Left ventricle myocardium inferior (tissue), 1 donor: ENCODE measurements at regions not wholly inside any gene's neighbourhood (a gene's known extent, or its start where the extent isn't known, plus 50 kb on each side); places are given as distances from the start of the nearest gene placed in this dataset.

Experiments
- DNase-seq: peaks from one replicate; pipeline ENCODE4 v3.0.0-alpha.2; 2020
- H3K27ac ChIP-seq: fragments of 200-600 bp; replicated peaks from 2 replicates; pipeline ENCODE4 v1.8.0; 2021
- H3K27me3 ChIP-seq: fragments of 200-600 bp; 2 replicates; pipeline ENCODE4 v1.8.0; 2021; ENCODE audit warnings: low read depth
- H3K36me3 ChIP-seq: fragments of 200-600 bp; 2 replicates; pipeline ENCODE4 v1.8.0; 2021
- H3K4me1 ChIP-seq: fragments of 200-600 bp; 2 replicates; pipeline ENCODE4 v1.8.0; 2021
- H3K4me3 ChIP-seq: fragments of 200-600 bp; 2 replicates; pipeline ENCODE4 v1.8.0; 2021; ENCODE audit warnings: mild to moderate bottlenecking, moderate library complexity
- H3K9me3 ChIP-seq: fragments of 200-600 bp; replicated peaks from 2 replicates; pipeline ENCODE4 v1.8.0; 2021
- intact Hi-C: fragments of 100-400 bp; cut with micrococcal nuclease; formaldehyde crosslinking; loops from one replicate; pipeline ENCODE4 v1.11.0; 2022
- TF ChIP-seq, protein P1 (sequence below): fragments of 200-600 bp; IDR thresholded peaks from 2 replicates; pipeline ENCODE4 v1.8.0; 2021; ENCODE audit warnings: antibody characterized with exemption, mild to moderate bottlenecking, borderline replicate concordance
- donor health status: DM: no; HTN: yes; CAD: no; lungs with severe emphysema.

DNA sequence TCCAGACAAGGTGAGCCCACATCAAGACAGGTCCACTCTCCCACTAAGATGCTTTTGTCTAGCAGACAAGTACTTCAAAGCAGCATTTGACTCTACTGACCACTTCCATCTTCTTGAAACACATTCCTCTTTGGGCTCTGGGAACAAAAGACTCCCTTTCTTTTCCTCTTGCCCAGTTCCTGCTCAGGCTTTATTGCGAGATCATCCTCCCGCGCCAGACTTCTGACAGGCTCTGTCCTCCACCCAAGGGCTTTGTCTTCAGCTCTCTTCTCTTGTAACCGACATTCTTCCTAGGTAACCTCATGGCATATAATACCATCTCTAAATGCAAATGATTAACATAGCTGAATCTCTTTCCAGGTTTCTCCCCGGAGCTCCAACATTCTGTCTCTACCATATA lies 85.8 kb downstream of the NUDT12 start:
- H3K9me3 ChIP-seq = no peaks in the 10 kb centered on the region
- H3K4me1 ChIP-seq = no peaks in the 10 kb centered on the region
- H3K4me3 ChIP-seq = no peak overlapping the region
- no peaks in the 10 kb centered on the region for H3K36me3 ChIP-seq
- no peak for DNase-seq
- TF ChIP-seq, protein P1, sequence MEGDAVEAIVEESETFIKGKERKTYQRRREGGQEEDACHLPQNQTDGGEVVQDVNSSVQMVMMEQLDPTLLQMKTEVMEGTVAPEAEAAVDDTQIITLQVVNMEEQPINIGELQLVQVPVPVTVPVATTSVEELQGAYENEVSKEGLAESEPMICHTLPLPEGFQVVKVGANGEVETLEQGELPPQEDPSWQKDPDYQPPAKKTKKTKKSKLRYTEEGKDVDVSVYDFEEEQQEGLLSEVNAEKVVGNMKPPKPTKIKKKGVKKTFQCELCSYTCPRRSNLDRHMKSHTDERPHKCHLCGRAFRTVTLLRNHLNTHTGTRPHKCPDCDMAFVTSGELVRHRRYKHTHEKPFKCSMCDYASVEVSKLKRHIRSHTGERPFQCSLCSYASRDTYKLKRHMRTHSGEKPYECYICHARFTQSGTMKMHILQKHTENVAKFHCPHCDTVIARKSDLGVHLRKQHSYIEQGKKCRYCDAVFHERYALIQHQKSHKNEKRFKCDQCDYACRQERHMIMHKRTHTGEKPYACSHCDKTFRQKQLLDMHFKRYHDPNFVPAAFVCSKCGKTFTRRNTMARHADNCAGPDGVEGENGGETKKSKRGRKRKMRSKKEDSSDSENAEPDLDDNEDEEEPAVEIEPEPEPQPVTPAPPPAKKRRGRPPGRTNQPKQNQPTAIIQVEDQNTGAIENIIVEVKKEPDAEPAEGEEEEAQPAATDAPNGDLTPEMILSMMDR = no peak
- no peak overlapping the region for H3K27ac ChIP-seq
- H3K27me3 ChIP-seq = no peaks in the 10 kb centered on the region
- intact Hi-C loops = loop anchor here (2.0 kb wide), 1 partner anchor 244 kb away; no protein-coding TSS in a partner anchor

DNA sequence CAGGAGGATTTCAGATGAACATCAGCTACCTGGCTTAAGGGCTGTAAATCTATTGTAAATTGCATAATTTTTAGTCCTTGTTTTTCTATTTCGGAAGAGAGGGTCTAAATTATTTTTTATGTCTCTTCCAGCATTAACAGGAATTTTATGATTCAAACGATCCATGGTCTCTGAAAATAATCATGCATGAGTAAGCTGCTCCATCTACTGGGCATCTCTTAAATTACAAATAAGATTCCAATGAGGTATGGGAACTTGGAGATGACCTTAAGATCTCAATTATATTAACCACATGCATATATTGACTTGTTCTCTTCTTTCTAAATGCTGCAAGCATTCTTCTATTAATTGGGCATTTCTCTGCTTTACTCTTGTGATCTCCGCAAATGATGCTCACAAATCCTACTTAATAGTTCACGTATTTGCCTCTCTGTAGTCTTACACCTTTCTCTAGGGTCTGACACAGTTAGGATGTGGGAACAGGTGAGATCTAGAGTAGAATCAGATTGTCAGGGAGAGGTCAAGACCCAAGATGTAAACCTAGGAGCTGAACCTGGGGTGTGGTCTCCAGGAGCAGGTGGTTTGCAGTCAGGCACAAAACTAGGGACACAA lies 86.9 kb downstream of the NUDT12 start:
- H3K4me3 ChIP-seq = no peak overlapping the region
- H3K4me1 ChIP-seq = no peaks in the 10 kb centered on the region
- TF ChIP-seq, protein P1 = peak; percentile 77
- DNase-seq = no peak
- no peaks in the 10 kb centered on the region for H3K9me3 ChIP-seq
- H3K27me3 ChIP-seq = no peaks in the 10 kb centered on the region
- H3K36me3 ChIP-seq = no peaks in the 10 kb centered on the region
- H3K27ac ChIP-seq = no peak overlapping the region
- intact Hi-C loops = loop anchor here (2.0 kb wide), 1 partner anchor 243 kb away; no protein-coding TSS in a partner anchor

DNA sequence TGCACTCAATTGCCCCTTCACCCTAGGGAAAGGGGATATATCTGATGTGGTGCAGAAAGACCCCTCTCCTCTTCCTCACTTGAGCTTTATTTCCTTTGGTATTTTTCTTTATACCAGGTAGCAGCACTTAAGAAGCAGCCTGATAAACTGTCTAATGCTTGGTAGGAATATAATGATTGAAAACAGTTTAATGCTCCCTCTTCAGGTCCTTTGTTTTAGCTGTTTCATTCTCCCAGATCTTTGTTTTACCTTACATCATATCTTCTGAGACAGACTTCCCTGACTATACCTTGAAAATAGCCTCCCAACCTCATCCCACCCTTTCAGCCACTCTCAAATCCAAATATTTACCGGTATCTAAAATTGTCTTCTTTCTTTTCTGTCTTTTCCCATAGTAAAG lies 87.9 kb downstream of the NUDT12 start:
- no peaks in the 10 kb centered on the region for H3K9me3 ChIP-seq
- no peaks in the 10 kb centered on the region for H3K4me1 ChIP-seq
- DNase-seq = no peak
- H3K36me3 ChIP-seq = no peaks in the 10 kb centered on the region
- no peak overlapping the region for H3K4me3 ChIP-seq
- H3K27ac ChIP-seq = no peak overlapping the region
- TF ChIP-seq, protein P1 = no peak
- H3K27me3 ChIP-seq = no peaks in the 10 kb centered on the region
- intact Hi-C loops = no loop called here

DNA sequence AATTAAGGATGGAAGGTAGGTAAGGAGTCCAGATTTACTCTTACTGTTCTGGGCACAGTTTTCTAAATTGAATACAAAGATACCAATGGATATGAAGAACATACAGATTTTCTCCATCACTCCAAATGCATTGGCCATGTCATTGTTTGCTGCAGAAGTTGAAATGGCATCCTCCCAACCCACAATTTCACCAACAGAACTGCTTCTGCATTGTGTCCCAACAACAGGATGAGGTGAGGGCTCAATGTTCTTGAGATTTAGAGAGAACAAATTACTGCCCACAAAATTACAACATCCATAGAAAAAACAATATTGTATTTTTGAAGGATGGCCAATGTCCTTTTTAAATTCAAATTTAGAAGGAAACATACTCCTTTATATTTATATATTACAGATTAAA lies 88.9 kb downstream of the NUDT12 start:
- no peak for DNase-seq
- Histone ChIP-seq H3K27me3 (no peaks in the 10 kb centered on the region), H3K4me1 (no peaks in the 10 kb centered on the region), H3K4me3 (no peak overlapping the region), H3K9me3 (no peaks in the 10 kb centered on the region), H3K27ac (no peak overlapping the region), H3K36me3 (no peaks in the 10 kb centered on the region)
- intact Hi-C loops = no loop called here
- TF ChIP-seq, protein P1 = no peak

DNA sequence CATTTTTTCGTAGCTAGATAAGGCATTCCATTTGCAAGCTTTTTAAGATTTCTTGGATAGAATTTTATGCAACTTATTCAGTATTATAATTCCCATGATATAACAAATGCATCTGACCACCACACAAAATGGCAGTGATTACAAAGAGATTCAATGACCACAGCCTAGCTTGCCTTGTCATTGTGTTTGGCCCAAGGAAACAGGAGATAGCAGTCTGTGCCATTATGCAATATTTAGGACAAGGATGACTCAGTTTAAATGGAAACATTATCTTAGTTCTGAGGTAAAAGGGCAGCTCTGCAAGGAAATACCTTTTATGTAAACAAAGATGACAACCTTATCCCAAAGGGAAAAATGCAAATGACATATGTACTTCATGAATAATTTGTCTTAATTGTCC lies 89.8 kb downstream of the NUDT12 start:
- TF ChIP-seq, protein P1 = no peak
- H3K4me1 ChIP-seq = no peaks in the 10 kb centered on the region
- no peaks in the 10 kb centered on the region for H3K36me3 ChIP-seq
- no peak overlapping the region for H3K4me3 ChIP-seq
- no peaks in the 10 kb centered on the region for H3K27me3 ChIP-seq
- no peak overlapping the region for H3K27ac ChIP-seq
- intact Hi-C loops = no loop called here
- no peaks in the 10 kb centered on the region for H3K9me3 ChIP-seq
- no peak for DNase-seq
